GM19438 (cell line): ENCODE measurements at regions not wholly inside any gene's neighbourhood (a gene's known extent, or its start where the extent isn't known, plus 50 kb on each side); places are given as distances from the start of the nearest gene placed in this dataset.

Experiments
- ATAC-seq: cut with Tn5 transposase; IDR thresholded peaks from one replicate; pipeline ENCODE4 v1.9.1; 2021; ENCODE audit warnings: low read depth; ENCODE audit not compliant: unreplicated experiment

DNA sequence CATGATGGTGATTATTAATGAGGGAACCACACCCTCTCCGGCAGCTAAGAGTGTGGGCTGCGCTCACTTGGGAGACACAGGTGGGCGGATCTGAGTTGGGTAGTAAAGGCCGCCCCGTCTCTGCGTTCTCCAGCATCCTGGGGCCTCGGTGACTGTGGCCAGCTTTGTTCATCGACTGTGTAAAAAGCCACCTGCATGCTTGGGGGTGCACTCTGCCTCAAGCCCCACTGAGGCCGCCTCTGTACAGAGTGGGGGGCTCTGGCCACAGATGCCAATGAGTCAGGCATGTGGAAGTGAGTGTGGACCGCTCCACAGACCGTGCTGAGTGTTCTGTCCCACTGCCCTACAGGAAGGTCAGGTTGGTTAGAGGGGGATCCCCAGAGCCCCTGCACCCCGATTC lies 192.7 kb downstream of the SHANK2 start:
- ATAC-seq, result no peak

DNA sequence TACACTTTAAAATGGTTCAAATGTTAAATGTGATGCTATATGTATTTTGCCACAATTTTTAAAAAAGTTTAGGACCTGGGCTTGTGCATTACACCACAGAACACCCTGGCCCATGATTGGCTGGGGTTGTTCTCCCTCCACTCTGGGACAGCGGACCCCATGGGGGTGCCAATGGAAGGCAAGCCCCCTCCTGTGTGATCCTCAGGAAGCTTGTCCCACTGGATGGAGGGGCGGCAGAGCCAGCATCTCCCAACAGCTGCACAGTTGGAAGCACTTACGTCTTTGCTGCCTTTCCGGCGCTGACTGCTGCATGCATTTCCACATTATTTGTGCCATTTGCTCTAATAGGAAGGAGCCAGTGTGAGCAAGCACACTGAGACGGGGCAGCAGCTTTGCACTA lies 196.5 kb downstream of the SHANK2 start:
- no peak for ATAC-seq
